Transverse colon (tissue), 4 donors: ENCODE measurements at regions not wholly inside any gene's neighbourhood (a gene's known extent, or its start where the extent isn't known, plus 50 kb on each side); places are given as distances from the start of the nearest gene placed in this dataset.

ENCODE experiments used
- DNase-seq: peaks from one replicate; pipeline ENCODE4 v3.0.0-alpha.2; 2019
- H3K27ac ChIP-seq, 4 donors: fragments of 200-600 bp; sonication (generic); 2 replicates each; pipeline ENCODE4 v1.5.1; 2016 to 2018; ENCODE audit warnings: inconsistent platforms in 4 of 4
- H3K27me3 ChIP-seq: fragments of 200-600 bp; sonication (generic); 2 replicates; pipeline ENCODE4 v1.5.1; 2017; ENCODE audit warnings: inconsistent platforms
- H3K36me3 ChIP-seq, 4 donors: fragments of 200-600 bp; sonication (generic); 2 replicates each; pipeline ENCODE4 v1.5.1; 2017 to 2019; ENCODE audit warnings: inconsistent platforms in 4 of 4
- H3K4me1 ChIP-seq, 4 donors: fragments of 200-600 bp; sonication (generic); 2 replicates each; pipeline ENCODE4 v1.5.1; 2017 to 2020; ENCODE audit warnings: inconsistent platforms in 4 of 4
- H3K4me3 ChIP-seq, 4 donors: fragments of 200-600 bp; sonication (generic); 1 replicate in 1 of 4; 2 replicates in 3 of 4; pipeline versions ENCODE4 v1.5.1 to v1.6.1; 2017 to 2019; ENCODE audit warnings: inconsistent platforms in 4 of 4
- H3K9me3 ChIP-seq, 2 donors: fragments of 200-600 bp; sonication (generic); 2 replicates each; pipeline ENCODE4 v1.5.1; 2017 to 2019; ENCODE audit warnings: inconsistent platforms in 2 of 2
- EP300 ChIP-seq: sonication (generic); formaldehyde crosslinking; IDR thresholded peaks from one replicate; pipeline ENCODE4 v1.6.1; 2017; ENCODE audit warnings: antibody characterized with exemption, low read depth
- POLR2A ChIP-seq: fragments of 450-650 bp; IDR thresholded peaks from one replicate; pipeline ENCODE4 v1.6.1; 2016; ENCODE audit warnings: antibody characterized with exemption, mild to moderate bottlenecking, moderate library complexity
- POLR2AphosphoS5 ChIP-seq, 3 donors: sonication (generic); formaldehyde crosslinking; IDR thresholded peaks; one replicate each; pipeline ENCODE4 v1.6.1; 2016; ENCODE audit warnings: antibody characterized with exemption in 3 of 3
- WGBS, 2 donors: methylation state at CpG; one replicate each; pipeline ENCODE4 v1.1.5; 2018; ENCODE audit warnings: low coverage in 1 of 2; 5-methylcytosine and 5-hydroxymethylcytosine counted together
- in situ Hi-C, 4 donors: fragments of 200-750 bp; cut with MboI; loops; one replicate each; pipeline versions ENCODE4 v1.15.0 to v1.15.1; 2017; ENCODE audit warnings: low sequenced_read_pairs in 3 of 4, low pct_ligation_motif_present in 1 of 4, low pct_unique_long_range_greater_than_20kb in 1 of 4
- intact Hi-C: fragments of 100-400 bp; cut with DNase I; formaldehyde crosslinking; loops from one replicate; pipeline ENCODE4 v1.15.1; 2023; ENCODE audit warnings: low total_unique reads
- TF ChIP-seq, protein P1 (sequence below), 5 experiments: fragments of 200-600 bp in 3 of 5; fragments of 450-650 bp in 2 of 5; sonication (generic) in 3 of 5; IDR thresholded peaks; 1 replicate in 2 of 5; 2 replicates in 3 of 5; pipeline ENCODE4 v1.5.1; 2016 to 2017; ENCODE audit warnings: antibody characterized with exemption in 5 of 5, inconsistent platforms in 3 of 5, mild to moderate bottlenecking in 2 of 5, moderate library complexity in 1 of 5

DNA sequence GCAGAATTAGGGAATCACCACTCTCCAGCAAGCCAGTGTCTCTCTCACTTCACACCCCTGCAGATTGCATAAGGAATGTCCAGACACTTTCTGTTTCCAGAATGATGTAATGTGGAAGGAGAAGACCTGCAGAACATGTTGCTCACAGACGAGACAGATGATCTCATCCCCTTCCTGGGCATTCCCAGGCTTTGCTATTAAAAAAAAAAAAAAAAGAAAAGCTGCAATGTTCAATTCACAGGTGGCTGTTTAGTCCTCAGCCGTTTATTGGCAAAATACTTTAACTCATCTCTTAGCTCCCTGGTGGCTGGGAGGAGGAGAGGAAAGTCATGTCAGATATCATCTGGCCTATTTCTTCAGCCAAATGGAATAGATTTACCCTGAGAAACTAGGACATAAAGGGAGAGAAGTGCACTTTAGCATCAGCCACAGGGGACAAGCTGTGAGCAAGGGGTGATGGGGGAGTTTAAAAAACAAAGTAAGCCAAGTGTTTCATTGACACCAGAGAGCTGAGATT is 95.9 kb upstream of the TNC start:
- in situ Hi-C loops = no loop called here
- 14 to 19% methylated on average over 1 to 2 of the region's 2 CpGs for WGBS, 2 donors
- Histone ChIP-seq H3K27me3 (no peaks in the 10 kb centered on the region), H3K4me1 (peaks cover 3 to 18% (median 5%) of the 10 kb centered on the region in 4 donors), H3K27ac (peak overlapping the region in 2 of 4 donors; percentile 15 to 38), H3K4me3 (no peak overlapping the region), H3K36me3 (no peaks in the 10 kb centered on the region), H3K9me3 (no peaks in the 10 kb centered on the region)
- intact Hi-C loops = no loop called here
- no peak for DNase-seq
- TF ChIP-seq POLR2A = no peak
- peak; percentile 54 to 61 (median 61) for TF ChIP-seq POLR2AphosphoS5 (IDR thresholded peaks at IDR 0.05)

DNA sequence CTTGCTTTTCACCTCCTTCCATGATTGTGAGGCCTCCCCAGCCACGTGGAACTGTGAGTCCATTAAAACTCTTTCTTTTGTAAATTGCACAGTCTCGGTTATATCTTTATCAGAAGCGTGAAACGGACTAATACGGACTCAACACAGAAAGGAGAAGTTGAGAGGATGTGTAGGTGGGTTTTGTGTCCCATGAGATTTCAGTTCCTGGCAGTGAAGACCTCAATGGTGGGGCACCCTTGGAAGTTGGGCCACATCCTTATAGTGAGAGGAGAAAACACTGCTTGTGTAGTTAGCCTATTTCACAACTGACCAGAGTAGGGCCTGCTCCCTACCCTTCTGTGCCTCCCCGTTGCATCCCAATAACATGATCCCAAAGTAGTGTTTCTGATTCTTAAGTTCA is 98.9 kb upstream of the TNC start:
- no peak for DNase-seq
- no peaks in the 10 kb centered on the region for H3K27me3 ChIP-seq
- no peak overlapping the region for H3K4me3 ChIP-seq
- H3K36me3 ChIP-seq = no peaks in the 10 kb centered on the region
- H3K27ac ChIP-seq = no peak overlapping the region
- WGBS, 2 donors = 81 to 88% methylated on average over 6 of the region's 6 CpGs
- intact Hi-C loops = no loop called here
- in situ Hi-C loops = no loop called here
- H3K9me3 ChIP-seq = no peaks in the 10 kb centered on the region
- H3K4me1 ChIP-seq = peaks cover 0 to 11% (median 2%) of the 10 kb centered on the region in 4 donors
- TF ChIP-seq POLR2AphosphoS5 (IDR thresholded peaks at IDR 0.05) = no peak

- H3K27me3 ChIP-seq = no peaks in the 10 kb centered on the region
- H3K4me1 ChIP-seq = no peaks in the 10 kb centered on the region
- intact Hi-C loops = no loop called here
- WGBS, 2 donors = 90 to 100% methylated on average over 2 to 8 of the region's 8 CpGs
- TF ChIP-seq POLR2AphosphoS5 (IDR thresholded peaks at IDR 0.05) = no peak
- TF ChIP-seq, protein P1, sequence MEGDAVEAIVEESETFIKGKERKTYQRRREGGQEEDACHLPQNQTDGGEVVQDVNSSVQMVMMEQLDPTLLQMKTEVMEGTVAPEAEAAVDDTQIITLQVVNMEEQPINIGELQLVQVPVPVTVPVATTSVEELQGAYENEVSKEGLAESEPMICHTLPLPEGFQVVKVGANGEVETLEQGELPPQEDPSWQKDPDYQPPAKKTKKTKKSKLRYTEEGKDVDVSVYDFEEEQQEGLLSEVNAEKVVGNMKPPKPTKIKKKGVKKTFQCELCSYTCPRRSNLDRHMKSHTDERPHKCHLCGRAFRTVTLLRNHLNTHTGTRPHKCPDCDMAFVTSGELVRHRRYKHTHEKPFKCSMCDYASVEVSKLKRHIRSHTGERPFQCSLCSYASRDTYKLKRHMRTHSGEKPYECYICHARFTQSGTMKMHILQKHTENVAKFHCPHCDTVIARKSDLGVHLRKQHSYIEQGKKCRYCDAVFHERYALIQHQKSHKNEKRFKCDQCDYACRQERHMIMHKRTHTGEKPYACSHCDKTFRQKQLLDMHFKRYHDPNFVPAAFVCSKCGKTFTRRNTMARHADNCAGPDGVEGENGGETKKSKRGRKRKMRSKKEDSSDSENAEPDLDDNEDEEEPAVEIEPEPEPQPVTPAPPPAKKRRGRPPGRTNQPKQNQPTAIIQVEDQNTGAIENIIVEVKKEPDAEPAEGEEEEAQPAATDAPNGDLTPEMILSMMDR (IDR thresholded peaks at IDR 0.05) = no peak
- TF ChIP-seq EP300 = no peak
- TF ChIP-seq POLR2A = no peak
- no peak for DNase-seq
- H3K36me3 ChIP-seq = no peaks in the 10 kb centered on the region
- H3K4me3 ChIP-seq = no peak overlapping the region
- no peaks in the 10 kb centered on the region for H3K9me3 ChIP-seq
- in situ Hi-C loops = no loop called here
- H3K27ac ChIP-seq = no peak overlapping the region
These were observed 102.5 kb upstream of the TNC start for GRCh38 chr9:115220319-115221005.

GRCh38 chr9:115223471-115223870 is 105.5 kb upstream of the TNC start:
- H3K27me3 ChIP-seq = no peaks in the 10 kb centered on the region
- H3K9me3 ChIP-seq = no peaks in the 10 kb centered on the region
- DNase-seq = no peak
- TF ChIP-seq EP300 (no peak), POLR2AphosphoS5 (IDR thresholded peaks at IDR 0.05) (no peak), POLR2A (no peak)
- TF ChIP-seq, protein P1 (IDR thresholded peaks at IDR 0.05) = no peak
- H3K36me3 ChIP-seq = no peaks in the 10 kb centered on the region
- 40 to 48% methylated on average over 3 of the region's 3 CpGs for WGBS, 2 donors
- no peak overlapping the region for H3K4me3 ChIP-seq
- no peaks in the 10 kb centered on the region for H3K4me1 ChIP-seq
- in situ Hi-C loops = no loop called here
- intact Hi-C loops = no loop called here
- no peak overlapping the region for H3K27ac ChIP-seq

DNA sequence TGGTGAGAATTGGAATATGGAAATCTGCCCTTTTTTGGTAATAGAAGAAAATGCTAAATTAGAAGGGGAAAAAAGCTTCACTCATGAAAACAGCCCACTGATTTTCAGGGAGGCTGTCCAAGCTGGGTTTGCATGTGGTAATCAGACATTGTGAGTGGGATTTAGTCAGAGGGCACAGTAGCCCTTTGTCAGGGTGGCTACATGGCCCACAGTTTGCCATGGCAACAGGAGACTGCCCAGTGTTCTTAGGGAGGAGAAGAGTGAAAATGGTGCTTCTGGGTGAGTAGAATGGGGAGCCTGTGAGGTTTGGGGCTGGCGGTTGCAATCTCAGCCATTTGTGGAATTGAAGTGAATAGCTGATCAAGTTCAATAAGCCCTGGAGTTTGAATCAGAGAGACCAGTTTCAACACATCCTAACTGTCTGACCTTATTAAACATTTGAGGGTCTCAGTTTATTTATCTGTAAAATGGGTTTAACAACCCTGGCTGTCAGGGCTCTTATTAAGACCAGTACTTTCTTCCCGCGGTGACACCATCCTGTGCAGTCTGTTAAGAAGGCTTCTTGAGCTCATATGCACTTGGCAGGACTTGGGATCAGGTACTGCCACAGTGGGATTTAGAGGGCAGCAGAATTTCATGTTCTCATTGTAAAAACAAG is 107.6 kb upstream of the TNC start:
- no peaks in the 10 kb centered on the region for H3K27me3 ChIP-seq
- no peaks in the 10 kb centered on the region for H3K9me3 ChIP-seq
- in situ Hi-C loops = no loop called here
- no peaks in the 10 kb centered on the region for H3K36me3 ChIP-seq
- no peak overlapping the region for H3K27ac ChIP-seq
- 97% methylated on average over 3 of the region's 3 CpGs; no CpG with 5 or more reads in 1 of the 2 donors for WGBS, 2 donors
- no peaks in the 10 kb centered on the region for H3K4me1 ChIP-seq
- TF ChIP-seq, protein P1 (IDR thresholded peaks at IDR 0.05) = no peak
- TF ChIP-seq POLR2AphosphoS5 (IDR thresholded peaks at IDR 0.05) (no peak), EP300 (no peak), POLR2A (no peak)
- no peak for DNase-seq
- intact Hi-C loops = no loop called here
- no peak overlapping the region for H3K4me3 ChIP-seq
